DOHH2 (cell line): ENCODE measurements at regions not wholly inside any gene's neighbourhood (a gene's known extent, or its start where the extent isn't known, plus 50 kb on each side); places are given as distances from the start of the nearest gene placed in this dataset.

ENCODE experiments used
- H3F3A ChIP-seq: fragments of 200-600 bp; sonication (generic), shearing (Covaris generic); 2 replicates; pipeline ENCODE4 v1.6.0; 2016; ENCODE audit warnings: antibody characterized with exemption, mild to moderate bottlenecking; ENCODE audit not compliant: control insufficient read depth, insufficient read depth
- H3K27ac ChIP-seq: fragments of 200-600 bp; sonication (generic); 2 replicates; pipeline ENCODE4 v1.5.1; 2014; ENCODE audit warnings: low read depth, mild to moderate bottlenecking, low read length, moderate library complexity
- H3K27me3 ChIP-seq: fragments of 200-600 bp; sonication (generic); 2 replicates; pipeline ENCODE4 v1.6.1; 2014; ENCODE audit warnings: mild to moderate bottlenecking, low read length, mixed read lengths; ENCODE audit not compliant: control insufficient read depth
- H3K36me3 ChIP-seq: fragments of 200-600 bp; sonication (generic); 2 replicates; pipeline ENCODE4 v1.6.1; 2014; ENCODE audit warnings: mild to moderate bottlenecking, low read length, moderate library complexity, mixed read lengths; ENCODE audit not compliant: control insufficient read depth
- H3K4me1 ChIP-seq: fragments of 200-600 bp; sonication (generic); 2 replicates; pipeline ENCODE4 v1.6.1; 2014; ENCODE audit warnings: mild to moderate bottlenecking, low read length, mixed read lengths; ENCODE audit not compliant: control insufficient read depth
- H3K4me2 ChIP-seq: fragments of 200-600 bp; sonication (generic); 2 replicates; pipeline ENCODE4 v1.6.0; 2014; ENCODE audit warnings: mild to moderate bottlenecking, low read length, moderate library complexity
- H3K4me3 ChIP-seq: fragments of 200-600 bp; sonication (generic); 2 replicates; pipeline ENCODE4 v1.5.1; 2014; ENCODE audit warnings: mild to moderate bottlenecking, low read length, mixed read lengths
- H3K79me2 ChIP-seq: fragments of 200-600 bp; sonication (generic); 2 replicates; pipeline ENCODE4 v1.6.1; 2014; ENCODE audit warnings: mild to moderate bottlenecking, low read length, mixed read lengths; ENCODE audit not compliant: control insufficient read depth
- H3K9me2 ChIP-seq: fragments of 200-600 bp; sonication (generic); replicated peaks from 2 replicates; pipeline ENCODE4 v1.6.1; 2014; ENCODE audit warnings: mild to moderate bottlenecking, low read length, mixed read lengths; ENCODE audit not compliant: control insufficient read depth
- H3K9me3 ChIP-seq: fragments of 200-600 bp; sonication (generic); 2 replicates; pipeline ENCODE4 v1.6.1; 2014; ENCODE audit warnings: antibody characterized with exemption, low read length, mixed read lengths; ENCODE audit not compliant: control insufficient read depth, insufficient read depth
- H4K20me1 ChIP-seq: fragments of 200-600 bp; sonication (generic); 2 replicates; pipeline ENCODE4 v1.6.0; 2014; ENCODE audit warnings: low read depth, mild to moderate bottlenecking, antibody characterized with exemption, low read length, moderate library complexity; ENCODE audit not compliant: control insufficient read depth, insufficient read depth
- EZH2phosphoT487 ChIP-seq: fragments of 200-600 bp; sonication (generic); IDR thresholded peaks from 2 replicates; pipeline ENCODE4 v1.6.1; 2017; ENCODE audit warnings: borderline replicate concordance, mild to moderate bottlenecking, antibody characterized with exemption, low read length, moderate library complexity, mixed read lengths
- TF ChIP-seq, protein P1 (sequence below): fragments of 200-600 bp; sonication (generic); IDR thresholded peaks from one replicate; pipeline ENCODE4 v1.5.1; 2014; ENCODE audit warnings: antibody characterized with exemption, mild to moderate bottlenecking, low read depth, low read length; ENCODE audit not compliant: poor library complexity, severe bottlenecking

DNA sequence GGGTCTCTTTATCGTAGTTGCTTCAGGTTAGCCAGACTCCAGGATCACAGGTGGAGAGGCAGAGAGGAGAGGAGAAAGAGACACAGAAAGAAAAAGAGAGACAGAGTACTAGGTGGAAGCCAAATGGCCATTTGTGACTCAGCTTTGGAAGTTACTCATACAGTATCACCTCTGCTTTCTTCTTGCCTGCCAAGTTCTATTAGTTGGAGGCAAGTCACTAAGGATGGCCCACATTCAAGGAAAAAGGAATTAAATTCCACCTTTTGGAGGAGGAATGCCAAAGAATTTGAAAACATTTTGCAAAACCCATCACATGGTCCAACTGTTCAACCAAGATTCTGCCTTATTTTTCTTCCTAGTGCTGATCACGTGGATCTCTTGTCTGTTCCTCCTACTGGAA lies 291.1 kb downstream of the CHL1 start:
- H3K9me3 ChIP-seq: no peaks in the 10 kb centered on the region
- H3K4me1 ChIP-seq: no peaks in the 10 kb centered on the region; the same call in 1 of the 2 replicates
- no peaks in the 10 kb centered on the region for H3F3A ChIP-seq
- H3K27me3 ChIP-seq: no peaks in the 10 kb centered on the region
- H4K20me1 ChIP-seq: no peaks in the 10 kb centered on the region
- no peak overlapping the region for H3K4me2 ChIP-seq
- no peaks in the 10 kb centered on the region for H3K79me2 ChIP-seq
- no peaks in the 10 kb centered on the region for H3K36me3 ChIP-seq
- no peak overlapping the region for H3K27ac ChIP-seq
- TF ChIP-seq, protein P1, sequence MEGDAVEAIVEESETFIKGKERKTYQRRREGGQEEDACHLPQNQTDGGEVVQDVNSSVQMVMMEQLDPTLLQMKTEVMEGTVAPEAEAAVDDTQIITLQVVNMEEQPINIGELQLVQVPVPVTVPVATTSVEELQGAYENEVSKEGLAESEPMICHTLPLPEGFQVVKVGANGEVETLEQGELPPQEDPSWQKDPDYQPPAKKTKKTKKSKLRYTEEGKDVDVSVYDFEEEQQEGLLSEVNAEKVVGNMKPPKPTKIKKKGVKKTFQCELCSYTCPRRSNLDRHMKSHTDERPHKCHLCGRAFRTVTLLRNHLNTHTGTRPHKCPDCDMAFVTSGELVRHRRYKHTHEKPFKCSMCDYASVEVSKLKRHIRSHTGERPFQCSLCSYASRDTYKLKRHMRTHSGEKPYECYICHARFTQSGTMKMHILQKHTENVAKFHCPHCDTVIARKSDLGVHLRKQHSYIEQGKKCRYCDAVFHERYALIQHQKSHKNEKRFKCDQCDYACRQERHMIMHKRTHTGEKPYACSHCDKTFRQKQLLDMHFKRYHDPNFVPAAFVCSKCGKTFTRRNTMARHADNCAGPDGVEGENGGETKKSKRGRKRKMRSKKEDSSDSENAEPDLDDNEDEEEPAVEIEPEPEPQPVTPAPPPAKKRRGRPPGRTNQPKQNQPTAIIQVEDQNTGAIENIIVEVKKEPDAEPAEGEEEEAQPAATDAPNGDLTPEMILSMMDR: no peak
- TF ChIP-seq EZH2phosphoT487: no peak
- no peaks in the 10 kb centered on the region for H3K9me2 ChIP-seq
- H3K4me3 ChIP-seq: no peak overlapping the region

DNA sequence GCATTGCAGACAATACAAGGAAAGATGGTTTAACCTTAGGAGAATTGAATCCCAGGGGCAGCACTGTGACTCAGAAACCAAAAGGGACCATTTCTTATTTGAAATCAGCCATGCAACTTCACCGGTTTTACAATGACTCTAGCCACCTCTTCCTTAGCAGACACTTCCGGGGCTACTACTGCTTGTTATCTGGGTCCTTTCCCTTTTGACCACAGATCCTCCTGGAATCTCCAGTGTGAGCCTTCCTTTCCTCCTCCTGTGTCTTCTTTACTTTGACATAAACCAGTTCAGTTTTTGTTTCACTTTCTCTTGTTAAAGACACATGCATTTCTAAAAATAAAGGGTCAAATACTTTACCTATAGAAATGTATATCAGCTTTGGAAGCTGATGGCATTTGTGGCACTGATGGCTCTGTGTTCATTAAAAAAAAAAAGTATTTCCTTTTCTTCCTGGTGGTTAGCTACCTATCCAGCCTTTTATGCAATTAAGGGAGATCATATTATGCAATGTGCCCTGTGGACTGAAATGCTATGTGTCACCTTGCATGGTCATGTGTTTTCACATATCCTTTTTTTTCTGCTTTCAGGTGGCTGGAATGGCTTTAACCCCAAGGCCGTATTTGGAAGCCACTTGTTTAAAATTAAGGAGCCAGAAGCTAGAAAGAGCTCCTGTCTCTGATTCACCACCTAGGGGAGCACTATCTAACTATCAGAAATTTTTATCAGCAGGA lies 296.2 kb downstream of the CHL1 start:
- no peaks in the 10 kb centered on the region for H3K36me3 ChIP-seq
- no peaks in the 10 kb centered on the region for H3F3A ChIP-seq
- no peak overlapping the region for H3K4me3 ChIP-seq
- H3K9me3 ChIP-seq: no peaks in the 10 kb centered on the region
- no peaks in the 10 kb centered on the region for H3K79me2 ChIP-seq
- H3K9me2 ChIP-seq: no peaks in the 10 kb centered on the region
- no peaks in the 10 kb centered on the region for H3K27me3 ChIP-seq
- TF ChIP-seq, protein P1: no peak
- TF ChIP-seq EZH2phosphoT487: no peak
- no peaks in the 10 kb centered on the region for H3K4me1 ChIP-seq
- no peak overlapping the region for H3K4me2 ChIP-seq
- no peak overlapping the region for H3K27ac ChIP-seq
- no peaks in the 10 kb centered on the region for H4K20me1 ChIP-seq

DNA sequence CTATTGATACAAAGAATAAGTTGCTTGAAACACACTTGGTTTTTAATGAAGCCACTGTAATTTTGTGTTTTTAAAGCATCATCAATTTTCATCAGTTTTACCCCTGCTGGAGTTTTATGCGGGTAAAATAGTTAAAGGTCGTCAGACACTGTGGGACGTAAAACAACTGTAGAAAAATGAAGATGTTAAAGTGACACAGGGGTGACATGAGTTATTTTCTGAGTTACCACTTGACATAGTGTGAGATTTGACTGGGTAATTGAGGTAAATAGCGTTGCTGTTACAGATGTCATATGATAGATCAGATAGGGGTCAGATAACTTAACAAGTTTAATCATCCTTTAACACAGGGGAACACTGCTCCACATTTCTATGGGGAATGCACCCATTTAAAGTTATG lies 297.6 kb downstream of the CHL1 start:
- no peaks in the 10 kb centered on the region for H3K9me2 ChIP-seq
- TF ChIP-seq, protein P1: no peak
- no peak for TF ChIP-seq EZH2phosphoT487
- no peaks in the 10 kb centered on the region for H3K79me2 ChIP-seq
- no peaks in the 10 kb centered on the region for H3K27me3 ChIP-seq
- no peaks in the 10 kb centered on the region for H4K20me1 ChIP-seq
- H3K4me1 ChIP-seq: no peaks in the 10 kb centered on the region
- no peak overlapping the region for H3K4me2 ChIP-seq
- H3K27ac ChIP-seq: no peak overlapping the region
- no peaks in the 10 kb centered on the region for H3F3A ChIP-seq
- H3K9me3 ChIP-seq: no peaks in the 10 kb centered on the region
- H3K4me3 ChIP-seq: no peak overlapping the region
- no peaks in the 10 kb centered on the region for H3K36me3 ChIP-seq
